ENCODE measurements at regions not wholly inside any gene's neighbourhood (a gene's known extent, or its start where the extent isn't known, plus 50 kb on each side); places are given as distances from the start of the nearest gene placed in this dataset.

DNA sequence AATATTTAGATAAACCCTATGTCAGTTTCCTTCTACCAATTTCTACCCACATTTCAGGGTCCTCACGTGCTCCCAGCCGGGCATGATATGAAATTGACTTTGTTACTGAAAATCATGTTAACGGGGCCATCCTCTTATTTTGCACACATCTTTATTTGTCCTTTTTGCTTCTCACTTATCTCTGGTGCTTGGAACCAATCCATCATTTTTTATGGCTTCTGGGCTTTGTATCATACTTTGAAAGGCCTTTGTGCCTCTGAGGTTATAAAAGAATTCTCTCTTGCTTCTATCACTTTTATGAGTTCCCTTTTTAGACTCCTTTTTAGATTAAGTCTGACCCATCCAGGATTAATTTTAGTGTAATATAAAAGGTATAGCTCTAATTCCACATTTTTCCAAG, 81.7 kb upstream of the PRNP start:
- TF ChIP-seq, protein P1, sequence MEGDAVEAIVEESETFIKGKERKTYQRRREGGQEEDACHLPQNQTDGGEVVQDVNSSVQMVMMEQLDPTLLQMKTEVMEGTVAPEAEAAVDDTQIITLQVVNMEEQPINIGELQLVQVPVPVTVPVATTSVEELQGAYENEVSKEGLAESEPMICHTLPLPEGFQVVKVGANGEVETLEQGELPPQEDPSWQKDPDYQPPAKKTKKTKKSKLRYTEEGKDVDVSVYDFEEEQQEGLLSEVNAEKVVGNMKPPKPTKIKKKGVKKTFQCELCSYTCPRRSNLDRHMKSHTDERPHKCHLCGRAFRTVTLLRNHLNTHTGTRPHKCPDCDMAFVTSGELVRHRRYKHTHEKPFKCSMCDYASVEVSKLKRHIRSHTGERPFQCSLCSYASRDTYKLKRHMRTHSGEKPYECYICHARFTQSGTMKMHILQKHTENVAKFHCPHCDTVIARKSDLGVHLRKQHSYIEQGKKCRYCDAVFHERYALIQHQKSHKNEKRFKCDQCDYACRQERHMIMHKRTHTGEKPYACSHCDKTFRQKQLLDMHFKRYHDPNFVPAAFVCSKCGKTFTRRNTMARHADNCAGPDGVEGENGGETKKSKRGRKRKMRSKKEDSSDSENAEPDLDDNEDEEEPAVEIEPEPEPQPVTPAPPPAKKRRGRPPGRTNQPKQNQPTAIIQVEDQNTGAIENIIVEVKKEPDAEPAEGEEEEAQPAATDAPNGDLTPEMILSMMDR (IDR thresholded peaks at IDR 0.05): no peak
- TF ChIP-seq POLR2A (IDR thresholded peaks at IDR 0.05): no peak
- TF ChIP-seq EP300 (IDR thresholded peaks at IDR 0.05): no peak
